ENCODE measurements at regions not wholly inside any gene's neighbourhood (a gene's known extent, or its start where the extent isn't known, plus 50 kb on each side); places are given as distances from the start of the nearest gene placed in this dataset.

DNA sequence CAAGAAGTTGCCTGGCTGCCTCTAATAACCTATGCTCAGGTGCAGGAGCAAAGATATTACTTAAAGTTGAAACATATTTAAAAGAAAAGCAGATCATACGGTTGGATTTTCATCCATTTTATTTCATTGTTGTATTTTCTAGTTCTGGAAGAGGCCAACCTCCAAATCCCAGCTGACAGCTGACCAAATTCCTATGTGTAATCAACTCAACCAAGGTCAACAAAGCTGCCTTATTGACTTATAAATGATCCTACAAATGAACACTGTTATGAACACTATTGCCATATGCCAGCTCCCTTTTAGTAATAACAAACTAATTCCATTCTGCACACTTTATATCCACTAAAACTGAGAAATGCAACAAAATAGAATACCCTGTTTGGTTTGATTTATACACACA lies 1537.4 kb downstream of the SLITRK1 start:
- H3K9me3 Mint-ChIP-seq (ENCODE audit: insufficient read depth), result peaks cover 2% of the 10 kb centered on the region
- POLR2A ChIA-PET, result no interaction called here
- H3K36me3 ChIP-seq (replicated peaks in 1 of 2; ENCODE audit: control extremely low read depth in 1 of 2, control insufficient read depth in 1 of 2, extremely low read depth in 1 of 2, insufficient read depth in 2 of 2, low read length in 1 of 2), result no peaks in the 10 kb centered on the region
- no peaks in the 10 kb centered on the region for H3K9me3 ChIP-seq (ENCODE audit: control extremely low read depth in 1 of 3, control insufficient read depth in 2 of 3, insufficient read depth in 1 of 3, low read length in 2 of 3)
- no peak overlapping the region for H3K4me2 ChIP-seq (replicated peaks; ENCODE audit: low read depth, low read length, poor library complexity, severe bottlenecking)
- no peak overlapping the region for H3K4me3 Mint-ChIP-seq
- no peak overlapping the region for H3K27ac ChIP-seq (ENCODE audit: low read length in 2 of 2)
- DNase-seq (no peak), ATAC-seq (ENCODE audit: low read depth) (no peak)
- H3K79me2 ChIP-seq (ENCODE audit: control insufficient read depth, insufficient read depth, low read length), result no peaks in the 10 kb centered on the region
- no peaks in the 10 kb centered on the region for H3K4me1 Mint-ChIP-seq
- H3K27me3 ChIP-seq (replicated peaks in 1 of 4; ENCODE audit: control extremely low read depth in 1 of 4, control insufficient read depth in 3 of 4, insufficient read depth in 4 of 4, low read length in 3 of 4), result no peaks in the 10 kb centered on the region
- no peak overlapping the region for H3K4me3 ChIP-seq (ENCODE audit: control extremely low read depth in 1 of 5, extremely low read depth in 1 of 5, insufficient read depth in 1 of 5, low read depth in 2 of 5, low read length in 4 of 5)
- TF ChIP-seq EZH2 (IDR thresholded peaks at IDR 0.05; ENCODE audit: borderline replicate concordance, insufficient read depth, low read depth, low read length, poor library complexity, severe bottlenecking) (no peak), CTCF (IDR thresholded peaks at IDR 0.05) (no peak)
- CTCF ChIA-PET, result no interaction called here
- intact Hi-C loops (cut with micrococcal nuclease), result no loop called here
- no peaks in the 10 kb centered on the region for H3K4me1 ChIP-seq (ENCODE audit: control insufficient read depth in 2 of 2, insufficient read depth in 2 of 2, low read length in 2 of 2)
- H2AFZ ChIP-seq (ENCODE audit: insufficient read depth, low read depth, low read length, poor library complexity, severe bottlenecking), result no peak overlapping the region
- no peak overlapping the region for H3K9ac ChIP-seq (ENCODE audit: low read length)
- no CpG with 5 or more reads among the region's 1 CpG for WGBS (ENCODE audit: insufficient coverage)
- no peaks in the 10 kb centered on the region for H4K20me1 ChIP-seq (ENCODE audit: control insufficient read depth, insufficient read depth, low read length, poor library complexity, severe bottlenecking)
- H3K27me3 Mint-ChIP-seq, result no peaks in the 10 kb centered on the region
- no peak overlapping the region for H3K27ac Mint-ChIP-seq

DNA sequence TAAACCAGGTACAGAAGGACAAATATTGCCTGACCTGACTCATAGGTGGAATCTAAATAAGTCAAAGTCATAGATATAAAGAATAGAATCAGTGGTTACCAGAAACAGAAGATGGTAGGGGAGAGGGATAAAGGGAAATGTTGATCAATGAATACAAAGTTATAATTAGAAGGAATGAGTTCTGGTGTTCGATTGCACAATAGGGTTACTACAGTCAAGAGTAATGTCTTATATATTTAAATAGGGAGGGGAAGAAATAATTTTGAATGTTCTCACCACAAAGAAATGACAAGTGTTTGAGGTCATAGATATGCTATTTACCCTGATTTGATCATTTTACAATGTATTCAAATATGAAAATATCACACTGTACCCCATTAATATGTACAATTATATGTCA lies 1541.2 kb downstream of the SLITRK1 start:
- no peak overlapping the region for H3K4me3 Mint-ChIP-seq
- Histone ChIP-seq H3K9me3 (ENCODE audit: control extremely low read depth in 1 of 3, control insufficient read depth in 2 of 3, insufficient read depth in 1 of 3, low read length in 2 of 3) (no peaks in the 10 kb centered on the region), H4K20me1 (ENCODE audit: control insufficient read depth, insufficient read depth, low read length, poor library complexity, severe bottlenecking) (no peaks in the 10 kb centered on the region), H3K27me3 (replicated peaks in 1 of 4; ENCODE audit: control extremely low read depth in 1 of 4, control insufficient read depth in 3 of 4, insufficient read depth in 4 of 4, low read length in 3 of 4) (no peaks in the 10 kb centered on the region), H3K79me2 (ENCODE audit: control insufficient read depth, insufficient read depth, low read length) (no peaks in the 10 kb centered on the region), H3K4me1 (ENCODE audit: control insufficient read depth in 2 of 2, insufficient read depth in 2 of 2, low read length in 2 of 2) (no peaks in the 10 kb centered on the region), H2AFZ (ENCODE audit: insufficient read depth, low read depth, low read length, poor library complexity, severe bottlenecking) (no peak overlapping the region), H3K27ac (ENCODE audit: low read length in 2 of 2) (no peak overlapping the region), H3K4me3 (ENCODE audit: control extremely low read depth in 1 of 5, extremely low read depth in 1 of 5, insufficient read depth in 1 of 5, low read depth in 2 of 5, low read length in 4 of 5) (no peak overlapping the region), H3K9ac (ENCODE audit: low read length) (no peak overlapping the region), H3K4me2 (replicated peaks; ENCODE audit: low read depth, low read length, poor library complexity, severe bottlenecking) (no peak overlapping the region), H3K36me3 (replicated peaks in 1 of 2; ENCODE audit: control extremely low read depth in 1 of 2, control insufficient read depth in 1 of 2, extremely low read depth in 1 of 2, insufficient read depth in 2 of 2, low read length in 1 of 2) (no peaks in the 10 kb centered on the region)
- no peaks in the 10 kb centered on the region for H3K4me1 Mint-ChIP-seq
- intact Hi-C loops (cut with micrococcal nuclease), result no loop called here
- CTCF ChIA-PET, result no interaction called here
- DNase-seq (no peak), ATAC-seq (ENCODE audit: low read depth) (no peak)
- H3K27me3 Mint-ChIP-seq, result no peaks in the 10 kb centered on the region
- TF ChIP-seq CTCF (IDR thresholded peaks at IDR 0.05) (no peak), EZH2 (IDR thresholded peaks at IDR 0.05; ENCODE audit: borderline replicate concordance, insufficient read depth, low read depth, low read length, poor library complexity, severe bottlenecking) (no peak)
- peaks cover 5% of the 10 kb centered on the region for H3K9me3 Mint-ChIP-seq (ENCODE audit: insufficient read depth)
- POLR2A ChIA-PET, result no interaction called here
- no peak overlapping the region for H3K27ac Mint-ChIP-seq
- no CpG with 5 or more reads among the region's 1 CpG for WGBS (ENCODE audit: insufficient coverage)
